B cell (primary cell): ENCODE measurements at regions not wholly inside any gene's neighbourhood (a gene's known extent, or its start where the extent isn't known, plus 50 kb on each side); places are given as distances from the start of the nearest gene placed in this dataset.

Experiments used
- ATAC-seq: fragments of 200-7000 bp; cut with Tn5 transposase; one replicate; pipeline ENCODE4 v1.10.0; 2021; ENCODE audit warnings: low read depth, mild to moderate bottlenecking, moderate number of reproducible peaks, moderate library complexity
- CTCF ChIA-PET: fragments of 350-600 bp; sonication (Branson Sonifier 250); formaldehyde crosslinking; loops from one replicate; lab custom pipeline; 2021; ENCODE audit warnings: antibody characterized with exemption, inconsistent platforms; lab: Charles Lee
- POLR2A ChIA-PET: fragments of 350-600 bp; sonication (Branson Sonifier 250); formaldehyde crosslinking; loops from one replicate; lab custom pipeline; 2021; ENCODE audit warnings: antibody characterized with exemption; lab: Charles Lee
- DNase-seq: peaks from one replicate; pipeline ENCODE4 v3.0.0; 2013
- H2AFZ ChIP-seq: 2 replicates; pipeline ENCODE4 v1.6.1; 2012; ENCODE audit warnings: mild to moderate bottlenecking, low read depth, low read length; ENCODE audit not compliant: insufficient read depth, poor library complexity, severe bottlenecking
- H3K27ac ChIP-seq, 2 donors: 1 replicate in 1 of 2; 2 replicates in 1 of 2; pipeline ENCODE4 v1.5.1; 2012 to 2013; ENCODE audit warnings: low read length in 2 of 2, mild to moderate bottlenecking in 2 of 2, moderate library complexity in 1 of 2
- H3K27me3 ChIP-seq, 4 experiments: fragments of 200-600 bp in 1 of 4; sonication (generic) in 1 of 4; replicated peaks in 1 of 4; 1 replicate in 2 of 4; 2 replicates in 2 of 4; pipeline versions ENCODE4 v1.6.1 to v1.7.0; 2013 to 2016; ENCODE audit warnings: low read length in 3 of 4, mild to moderate bottlenecking in 2 of 4, mixed read lengths in 1 of 4, moderate library complexity in 1 of 4; ENCODE audit not compliant: insufficient read depth in 4 of 4, control insufficient read depth in 3 of 4; ENCODE audit errors: control extremely low read depth in 1 of 4
- H3K36me3 ChIP-seq, 2 experiments: replicated peaks in 1 of 2; 1 replicate in 1 of 2; 2 replicates in 1 of 2; pipeline versions ENCODE4 v1.6.1 to v1.7.1; 2013; ENCODE audit warnings: low read length in 1 of 2; ENCODE audit not compliant: insufficient read depth in 2 of 2, control insufficient read depth in 1 of 2; ENCODE audit errors: control extremely low read depth in 1 of 2, extremely low read depth in 1 of 2
- H3K4me1 ChIP-seq, 2 donors: fragments of 200-600 bp in 1 of 2; sonication (generic) in 1 of 2; 1 replicate in 1 of 2; 2 replicates in 1 of 2; pipeline versions ENCODE4 v1.5.1 to v1.6.1; 2013 to 2017; ENCODE audit warnings: low read length in 2 of 2; ENCODE audit not compliant: control insufficient read depth in 2 of 2, insufficient read depth in 2 of 2
- H3K4me2 ChIP-seq: replicated peaks from 2 replicates; pipeline ENCODE3; 2012; ENCODE audit warnings: mild to moderate bottlenecking, low read depth, low read length; ENCODE audit not compliant: poor library complexity, severe bottlenecking
- H3K4me3 ChIP-seq, 5 experiments: fragments of 200-600 bp in 1 of 5; sonication (generic) in 1 of 5; 1 replicate in 3 of 5; 2 replicates in 2 of 5; pipeline versions ENCODE4 v1.5.1 to v1.7.0; 2011 to 2016; ENCODE audit warnings: low read length in 4 of 5, mild to moderate bottlenecking in 4 of 5, low read depth in 2 of 5, control low read depth in 1 of 5, moderate library complexity in 1 of 5; ENCODE audit not compliant: insufficient read depth in 1 of 5; ENCODE audit errors: control extremely low read depth in 1 of 5, extremely low read depth in 1 of 5
- H3K79me2 ChIP-seq: fragments of 200-600 bp; sonication (generic); one replicate; pipeline ENCODE4 v1.6.0; 2016; ENCODE audit warnings: low read length; ENCODE audit not compliant: control insufficient read depth, insufficient read depth
- H3K9ac ChIP-seq: fragments of 200-600 bp; sonication (generic); 2 replicates; pipeline ENCODE4 v1.6.1; 2017; ENCODE audit warnings: mild to moderate bottlenecking, low read length, moderate library complexity
- H3K9me3 ChIP-seq, 3 donors: one replicate each; pipeline versions ENCODE4 v1.6.1 to v1.7.1; 2013; ENCODE audit warnings: low read length in 2 of 3; ENCODE audit not compliant: control insufficient read depth in 2 of 3, insufficient read depth in 1 of 3; ENCODE audit errors: control extremely low read depth in 1 of 3
- H4K20me1 ChIP-seq: 2 replicates; pipeline ENCODE4 v1.6.0; 2012; ENCODE audit warnings: mild to moderate bottlenecking, low read length; ENCODE audit not compliant: insufficient read depth, control insufficient read depth, poor library complexity, severe bottlenecking
- H3K27ac Mint-ChIP-seq: one replicate; pipeline ENCODE4 v1.8.0; 2021; ENCODE audit warnings: mixed read lengths
- H3K27me3 Mint-ChIP-seq: one replicate; pipeline ENCODE4 v1.8.0; 2021; ENCODE audit warnings: mixed read lengths
- H3K4me1 Mint-ChIP-seq: one replicate; pipeline ENCODE4 v1.8.0; 2021; ENCODE audit warnings: mixed read lengths
- H3K4me3 Mint-ChIP-seq: one replicate; pipeline ENCODE4 v1.8.0; 2021; ENCODE audit warnings: mixed read lengths
- H3K9me3 Mint-ChIP-seq: one replicate; pipeline ENCODE4 v1.8.0; 2022; ENCODE audit warnings: mixed read lengths; ENCODE audit not compliant: insufficient read depth
- CTCF ChIP-seq: fragments of 200-600 bp; IDR thresholded peaks from one replicate; pipeline ENCODE4 v1.8.0; 2022; ENCODE audit warnings: antibody characterized with exemption, mild to moderate bottlenecking
- EZH2 ChIP-seq: IDR thresholded peaks from 2 replicates; pipeline ENCODE4 v1.6.1; 2012; ENCODE audit warnings: borderline replicate concordance, low read depth, mild to moderate bottlenecking, moderate library complexity, low read length; ENCODE audit not compliant: insufficient read depth, poor library complexity, severe bottlenecking
- WGBS: methylation state at CpG from one replicate; pipeline ENCODE4 v1.1.5; 2013; ENCODE audit warnings: missing lambda C conversion rate; ENCODE audit not compliant: insufficient coverage; 5-methylcytosine and 5-hydroxymethylcytosine counted together
- intact Hi-C: fragments of 100-400 bp; cut with micrococcal nuclease; formaldehyde crosslinking; loops from one replicate; pipeline ENCODE4 v1.10.0; 2022

- Histone ChIP-seq H3K27me3 (no peaks in the 10 kb centered on the region), H3K4me2 (no peak overlapping the region), H3K4me3 (no peak overlapping the region), H3K79me2 (no peaks in the 10 kb centered on the region), H3K27ac (no peak overlapping the region), H3K9ac (no peak overlapping the region), H3K4me1 (no peaks in the 10 kb centered on the region), H4K20me1 (no peaks in the 10 kb centered on the region), H2AFZ (no peak overlapping the region), H3K9me3 (no peaks in the 10 kb centered on the region), H3K36me3 (no peaks in the 10 kb centered on the region)
- Mint-ChIP-seq H3K9me3 (no peaks in the 10 kb centered on the region), H3K4me3 (no peak overlapping the region), H3K27ac (no peak overlapping the region), H3K4me1 (no peaks in the 10 kb centered on the region), H3K27me3 (peaks cover 3% of the 10 kb centered on the region)
- 87% methylated on average over 6 of the region's 8 CpGs for WGBS
- ATAC-seq (no peak), DNase-seq (no peak)
- ChIA-PET POLR2A (no interaction called here), CTCF (no interaction called here)
- intact Hi-C loops, result no loop called here
- TF ChIP-seq CTCF (no peak), EZH2 (no peak)
These were observed 167.3 kb downstream of the CDH26 start for GRCh38 chr20:60125513-60125912.

GRCh38 chr20:60126975-60127374, 168.8 kb downstream of the CDH26 start:
- no peaks in the 10 kb centered on the region for H3K36me3 ChIP-seq
- no peaks in the 10 kb centered on the region for H3K27me3 ChIP-seq
- no peaks in the 10 kb centered on the region for H3K4me1 Mint-ChIP-seq
- H2AFZ ChIP-seq, result no peak overlapping the region
- intact Hi-C loops, result no loop called here
- no peak overlapping the region for H3K27ac ChIP-seq
- no peak for DNase-seq
- ChIA-PET POLR2A (no interaction called here), CTCF (no interaction called here)
- H3K4me3 Mint-ChIP-seq, result no peak overlapping the region
- H3K79me2 ChIP-seq, result no peaks in the 10 kb centered on the region
- no peaks in the 10 kb centered on the region for H3K9me3 Mint-ChIP-seq
- H3K9me3 ChIP-seq, result no peaks in the 10 kb centered on the region
- ATAC-seq, result no peak
- 50% methylated on average over 1 of the region's 1 CpG for WGBS
- H3K4me3 ChIP-seq, result no peak overlapping the region
- TF ChIP-seq CTCF (no peak), EZH2 (no peak)
- H4K20me1 ChIP-seq, result no peaks in the 10 kb centered on the region
- no peaks in the 10 kb centered on the region for H3K4me1 ChIP-seq
- no peak overlapping the region for H3K27ac Mint-ChIP-seq
- peaks cover 3% of the 10 kb centered on the region for H3K27me3 Mint-ChIP-seq
- H3K4me2 ChIP-seq, result no peak overlapping the region
- H3K9ac ChIP-seq, result no peak overlapping the region
